ENCODE measurements at regions not wholly inside any gene's neighbourhood (a gene's known extent, or its start where the extent isn't known, plus 50 kb on each side); places are given as distances from the start of the nearest gene placed in this dataset.

GRCh38 chr13:99808786-99809185, 162.8 kb downstream of the ZIC5 start:
- no peak for TF ChIP-seq CTCF (IDR thresholded peaks at IDR 0.05; ENCODE audit: extremely low read depth, insufficient read depth, missing control alignments)
- in situ Hi-C loops (cut with MboI; ENCODE audit: low pct_unique_long_range_greater_than_20kb, low sequenced_read_pairs, unreplicated experiment), result no loop called here
- DNase-seq (ENCODE audit: low spot score), result no peak

GRCh38 chr13:99806671-99807070, 164.9 kb downstream of the ZIC5 start:
- no peak for DNase-seq (ENCODE audit: low spot score)
- in situ Hi-C loops (cut with MboI; ENCODE audit: low pct_unique_long_range_greater_than_20kb, low sequenced_read_pairs, unreplicated experiment), result no loop called here
- no peak for TF ChIP-seq CTCF (IDR thresholded peaks at IDR 0.05; ENCODE audit: extremely low read depth, insufficient read depth, missing control alignments)

DNA sequence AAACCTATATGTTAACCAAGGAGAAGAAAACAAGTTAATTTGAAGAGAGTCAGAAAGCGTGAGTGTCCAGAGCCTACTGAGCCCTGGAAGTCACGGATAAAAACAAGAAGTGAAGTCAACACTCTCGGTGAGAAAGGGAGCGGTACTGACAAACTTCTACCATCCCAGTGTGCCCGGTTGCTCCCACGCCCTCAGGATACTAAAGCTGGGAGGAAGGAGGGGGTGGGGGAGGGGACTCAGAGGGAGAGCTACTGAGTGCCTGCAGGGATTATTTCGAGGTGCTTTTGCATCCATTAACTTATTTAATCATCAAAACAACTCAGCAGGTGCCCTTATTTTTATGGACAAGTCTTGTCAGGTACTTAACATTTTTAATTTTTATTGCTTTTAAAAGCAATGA, 166.2 kb downstream of the ZIC5 start:
- in situ Hi-C loops (cut with MboI; ENCODE audit: low pct_unique_long_range_greater_than_20kb, low sequenced_read_pairs, unreplicated experiment), result no loop called here
- DNase-seq (ENCODE audit: low spot score), result no peak
- TF ChIP-seq CTCF (IDR thresholded peaks at IDR 0.05; ENCODE audit: extremely low read depth, insufficient read depth, missing control alignments), result no peak

DNA sequence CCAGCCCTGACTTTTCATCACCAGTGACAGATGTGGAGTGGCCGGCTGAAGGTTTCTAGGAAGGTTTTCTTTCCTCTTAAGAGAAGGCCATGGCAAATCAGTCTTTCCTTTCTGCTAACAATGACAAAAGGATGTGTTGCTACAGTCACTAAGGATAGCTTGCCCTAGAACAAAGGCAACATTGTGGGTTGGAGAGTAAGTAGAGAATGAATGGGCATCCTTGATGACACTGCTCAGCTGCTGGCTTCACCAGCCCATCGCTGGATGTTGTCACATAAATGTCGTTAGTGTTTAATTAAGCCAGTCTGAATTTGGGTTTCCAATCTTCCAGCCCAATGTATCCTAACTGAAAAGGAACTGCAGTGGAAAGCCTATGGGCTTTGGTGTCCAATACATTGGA, 168.4 kb downstream of the ZIC5 start:
- no peak for TF ChIP-seq CTCF (IDR thresholded peaks at IDR 0.05; ENCODE audit: extremely low read depth, insufficient read depth, missing control alignments)
- no peak for DNase-seq (ENCODE audit: low spot score)
- in situ Hi-C loops (cut with MboI; ENCODE audit: low pct_unique_long_range_greater_than_20kb, low sequenced_read_pairs, unreplicated experiment), result no loop called here

GRCh38 chr13:99802416-99802815, 169.2 kb downstream of the ZIC5 start:
- in situ Hi-C loops (cut with MboI; ENCODE audit: low pct_unique_long_range_greater_than_20kb, low sequenced_read_pairs, unreplicated experiment), result no loop called here
- DNase-seq (ENCODE audit: low spot score), result no peak
- TF ChIP-seq CTCF (IDR thresholded peaks at IDR 0.05; ENCODE audit: extremely low read depth, insufficient read depth, missing control alignments), result no peak

- in situ Hi-C loops (cut with MboI; ENCODE audit: low pct_unique_long_range_greater_than_20kb, low sequenced_read_pairs, unreplicated experiment), result no loop called here
These were observed 170.6 kb downstream of the ZIC5 start for GRCh38 chr13:99800951-99801350.

More at GRCh38 chr13:99800951-99801350, 170.6 kb downstream of the ZIC5 start:
- DNase-seq (ENCODE audit: low spot score), result no peak
- no peak for TF ChIP-seq CTCF (IDR thresholded peaks at IDR 0.05; ENCODE audit: extremely low read depth, insufficient read depth, missing control alignments)
